ENCODE measurements at regions not wholly inside any gene's neighbourhood (a gene's known extent, or its start where the extent isn't known, plus 50 kb on each side); places are given as distances from the start of the nearest gene placed in this dataset.

GRCh38 chr2:221972813-221973478, 325.9 kb downstream of the PAX3 start:
- no peak for TF ChIP-seq POLR2AphosphoS5 (IDR thresholded peaks at IDR 0.05; ENCODE audit: insufficient read depth in 1 of 2, low read depth in 1 of 2)
- TF ChIP-seq CTCF (IDR thresholded peaks at IDR 0.05) = no peak

Measured in vagina (tissue), 2 donors.